Heart left ventricle (tissue), 13 donors: ENCODE measurements at regions not wholly inside any gene's neighbourhood (a gene's known extent, or its start where the extent isn't known, plus 50 kb on each side); places are given as distances from the start of the nearest gene placed in this dataset.

Source experiments
- CTCF ChIP-seq, 12 donors: fragments of 200-600 bp; sonication (generic) in 4 of 12; IDR thresholded peaks; one replicate each; pipeline versions ENCODE4 v1.5.0 to v1.8.0; 2018 to 2022; ENCODE audit warnings: antibody characterized with exemption in 12 of 12, mild to moderate bottlenecking in 5 of 12
- POLR2A ChIP-seq, 2 donors: fragments of 450-650 bp; IDR thresholded peaks; one replicate each; pipeline ENCODE4 v1.6.1; 2017; ENCODE audit warnings: antibody characterized with exemption in 2 of 2, mild to moderate bottlenecking in 2 of 2, moderate library complexity in 2 of 2
- donor health status: ischemic (EF 13 %, LVEDD 7.1; RV severe dilation, severe dysfunction).
- donor health status: DM: no; HTN: yes; CAD: no.
- donor health status: DM: no; HTN: no; CAD: no.
- donor health status: ischemic (EF 25% LVEDD 6.9; RV normal size, moderate dysfunction).
- donor health status: ischemic (EF 25% LVEDD 5.7; RV mildly dilated, moderate dysfunction).
- donor health status: ischemic (EF 35%, LVEDD 5.7; RV mildly dilated, moderate dysfunction).
- donor health status: nonischemic (EF 11% LVEDD 7.7; RV severe dilation, severe dysfunction).
- donor health status: DM: yes; HTN: yes; CAD: no.
- donor health status: PGD.
- donor health status: ischemic (EF 29% LVEDD 5.4; RV normal size, mild dysfunction).
- donor health status: nonischemic (EF 23%, LVEDD 6.1; RV moderate dilation, normal function).

DNA sequence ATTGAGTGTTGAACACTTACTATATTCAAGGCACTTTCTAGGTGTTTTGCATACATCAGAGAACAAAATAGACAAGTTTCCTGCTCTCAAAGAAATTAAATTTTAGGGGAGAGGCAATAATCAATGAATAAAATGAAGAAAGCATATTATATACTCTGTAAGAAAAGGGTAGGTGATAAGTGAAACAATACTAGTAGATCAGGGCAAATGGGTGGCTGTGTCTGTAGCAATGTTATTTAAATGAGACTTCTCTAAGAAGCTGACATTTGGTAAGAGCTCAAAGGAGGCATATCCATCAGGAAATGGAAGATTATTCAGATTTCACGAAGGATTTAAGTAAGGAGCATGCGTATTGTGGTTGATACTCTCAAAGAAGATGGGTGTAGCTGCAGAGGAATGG lies 1291.6 kb downstream of the NSUN3 start:
- no peak for TF ChIP-seq CTCF (IDR thresholded peaks at IDR 0.05)
- TF ChIP-seq POLR2A (IDR thresholded peaks at IDR 0.05): no peak
